ENCODE measurements at regions not wholly inside any gene's neighbourhood (a gene's known extent, or its start where the extent isn't known, plus 50 kb on each side); places are given as distances from the start of the nearest gene placed in this dataset.

- ChIA-PET CTCF (interaction anchor here (1.7 kb wide), 1 partner anchor 18 kb away, joined by 6 read pairs; no protein-coding TSS in a partner anchor), POLR2A (no interaction called here)
- no peak overlapping the region for H3K4me3 ChIP-seq (ENCODE audit: low read depth, low read length)
- DNase-seq (ENCODE audit: low read depth, low spot score) = no peak
- TF ChIP-seq, protein P1, sequence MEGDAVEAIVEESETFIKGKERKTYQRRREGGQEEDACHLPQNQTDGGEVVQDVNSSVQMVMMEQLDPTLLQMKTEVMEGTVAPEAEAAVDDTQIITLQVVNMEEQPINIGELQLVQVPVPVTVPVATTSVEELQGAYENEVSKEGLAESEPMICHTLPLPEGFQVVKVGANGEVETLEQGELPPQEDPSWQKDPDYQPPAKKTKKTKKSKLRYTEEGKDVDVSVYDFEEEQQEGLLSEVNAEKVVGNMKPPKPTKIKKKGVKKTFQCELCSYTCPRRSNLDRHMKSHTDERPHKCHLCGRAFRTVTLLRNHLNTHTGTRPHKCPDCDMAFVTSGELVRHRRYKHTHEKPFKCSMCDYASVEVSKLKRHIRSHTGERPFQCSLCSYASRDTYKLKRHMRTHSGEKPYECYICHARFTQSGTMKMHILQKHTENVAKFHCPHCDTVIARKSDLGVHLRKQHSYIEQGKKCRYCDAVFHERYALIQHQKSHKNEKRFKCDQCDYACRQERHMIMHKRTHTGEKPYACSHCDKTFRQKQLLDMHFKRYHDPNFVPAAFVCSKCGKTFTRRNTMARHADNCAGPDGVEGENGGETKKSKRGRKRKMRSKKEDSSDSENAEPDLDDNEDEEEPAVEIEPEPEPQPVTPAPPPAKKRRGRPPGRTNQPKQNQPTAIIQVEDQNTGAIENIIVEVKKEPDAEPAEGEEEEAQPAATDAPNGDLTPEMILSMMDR (IDR thresholded peaks at IDR 0.05; ENCODE audit: insufficient read depth, low read length, missing control alignments) = no peak
Measured at GRCh38 chr6:4192173-4192572, 56.8 kb upstream of the ECI2 start.

- no peak for DNase-seq (ENCODE audit: low read depth, low spot score)
- ChIA-PET CTCF (interaction anchor here (1.7 kb wide), 2 partner anchors 18 to 19 kb away, joined by 3 to 6 read pairs; no protein-coding TSS in a partner anchor), POLR2A (no interaction called here)
- TF ChIP-seq, protein P1 (IDR thresholded peaks at IDR 0.05; ENCODE audit: insufficient read depth, low read length, missing control alignments) = no peak
- H3K4me3 ChIP-seq (ENCODE audit: low read depth, low read length) = no peak overlapping the region
Measured at GRCh38 chr6:4191271-4191721, 55.9 kb upstream of the ECI2 start.

- POLR2A ChIA-PET = no interaction called here
- DNase-seq (ENCODE audit: low read depth, low spot score) = no peak
- no peak overlapping the region for H3K4me3 ChIP-seq (ENCODE audit: low read depth, low read length)
- TF ChIP-seq, protein P1 (IDR thresholded peaks at IDR 0.05; ENCODE audit: insufficient read depth, low read length, missing control alignments) = no peak
- CTCF ChIA-PET = interaction anchor here (0.9 kb wide), 1 partner anchor 21 kb away, joined by 6 read pairs; no protein-coding TSS in a partner anchor
Measured at GRCh38 chr6:4189249-4189648, 53.9 kb upstream of the ECI2 start.

- no peak for DNase-seq (ENCODE audit: low read depth, low spot score)
- H3K4me3 ChIP-seq (ENCODE audit: low read depth, low read length) = no peak overlapping the region
- TF ChIP-seq, protein P1 (IDR thresholded peaks at IDR 0.05; ENCODE audit: insufficient read depth, low read length, missing control alignments) = no peak
- POLR2A ChIA-PET = no interaction called here
- CTCF ChIA-PET = interaction anchor here (0.9 to 1.5 kb wide), 3 partner anchors 21 to 202 kb away, joined by 3 to 8 read pairs (median 4); no protein-coding TSS in a partner anchor
Measured at GRCh38 chr6:4188801-4189200, 53.4 kb upstream of the ECI2 start.

- no peak overlapping the region for H3K4me3 ChIP-seq (ENCODE audit: low read depth, low read length)
- TF ChIP-seq, protein P1 (IDR thresholded peaks at IDR 0.05; ENCODE audit: insufficient read depth, low read length, missing control alignments) = no peak
- DNase-seq (ENCODE audit: low read depth, low spot score) = no peak
- POLR2A ChIA-PET = no interaction called here
- CTCF ChIA-PET = interaction anchor here (1.2 to 1.6 kb wide), 3 partner anchors 23 to 32 kb away, joined by 4 to 8 read pairs (median 6); no protein-coding TSS in a partner anchor
Measured at GRCh38 chr6:4187480-4187879, 52.1 kb upstream of the ECI2 start.

GRCh38 chr6:4186385-4186784 is 51.0 kb upstream of the ECI2 start:
- H3K4me3 ChIP-seq (ENCODE audit: low read depth, low read length) = no peak overlapping the region
- POLR2A ChIA-PET = no interaction called here
- CTCF ChIA-PET = interaction anchor here (1.6 kb wide), 1 partner anchor 24 kb away, joined by 6 read pairs; no protein-coding TSS in a partner anchor
- TF ChIP-seq, protein P1 (IDR thresholded peaks at IDR 0.05; ENCODE audit: insufficient read depth, low read length, missing control alignments) = no peak
- no peak for DNase-seq (ENCODE audit: low read depth, low spot score)
